Adrenal gland (tissue), 9 donors: ENCODE measurements at regions not wholly inside any gene's neighbourhood (a gene's known extent, or its start where the extent isn't known, plus 50 kb on each side); places are given as distances from the start of the nearest gene placed in this dataset.

ENCODE experiments used
- DNase-seq, 7 donors: peaks; one replicate each; pipeline ENCODE4 v3.0.0-alpha.2; 2019 to 2020
- H3K27ac ChIP-seq, 5 donors: fragments of 200-600 bp; sonication (generic) in 4 of 5; 1 replicate in 3 of 5; 2 replicates in 2 of 5; pipeline versions ENCODE4 v1.5.1 to v1.8.0; 2016 to 2020; ENCODE audit warnings: mild to moderate bottlenecking in 1 of 5
- H3K27me3 ChIP-seq: fragments of 200-600 bp; 2 replicates; pipeline ENCODE4 v1.8.0; 2021
- H3K36me3 ChIP-seq, 2 donors: fragments of 200-600 bp; replicated peaks in 1 of 2; 1 replicate in 1 of 2; 2 replicates in 1 of 2; pipeline versions ENCODE4 v1.5.1 to v1.8.0; 2018 to 2022
- H3K4me1 ChIP-seq, 2 donors: fragments of 200-600 bp; replicated peaks in 1 of 2; 1 replicate in 1 of 2; 2 replicates in 1 of 2; pipeline versions ENCODE4 v1.5.1 to v1.8.0; 2018 to 2021
- H3K4me3 ChIP-seq, 4 donors: fragments of 200-600 bp; sonication (generic) in 3 of 4; one replicate each; pipeline ENCODE4 v1.5.1; 2016 to 2018
- H3K9me3 ChIP-seq, 3 donors: fragments of 200-600 bp; sonication (generic) in 1 of 3; replicated peaks in 1 of 3; 1 replicate in 2 of 3; 2 replicates in 1 of 3; pipeline versions ENCODE4 v1.5.1 to v1.8.0; 2016 to 2021
- POLR2A ChIP-seq, 2 donors: fragments of 450-650 bp; IDR thresholded peaks; one replicate each; pipeline ENCODE4 v1.6.1; 2017; ENCODE audit warnings: antibody characterized with exemption in 2 of 2, mild to moderate bottlenecking in 2 of 2, moderate library complexity in 1 of 2
- WGBS, 4 donors: extraction: QIAGEN DNeasy Blood & Tissue Kit in 2 of 4; methylation state at CpG; one replicate each; pipeline versions ENCODE4 v1.1.5 to v1.1.7; 2013 to 2017; 5-methylcytosine and 5-hydroxymethylcytosine counted together
- intact Hi-C, 2 donors: fragments of 100-400 bp; cut with DNase I; formaldehyde crosslinking; loops; one replicate each; pipeline versions ENCODE4 v1.14.1 to v1.15.0; 2022 to 2023
- TF ChIP-seq, protein P1 (sequence below), 6 experiments: fragments of 450-650 bp in 4 of 6; fragments of 200-600 bp in 2 of 6; sonication (generic) in 1 of 6; IDR thresholded peaks; 1 replicate in 5 of 6; 2 replicates in 1 of 6; pipeline versions ENCODE4 v1.5.1 to v1.8.0; 2016 to 2021; ENCODE audit warnings: antibody characterized with exemption in 6 of 6, mild to moderate bottlenecking in 2 of 6, moderate library complexity in 1 of 6
- donor health status: healthy with polysubstance abuse.
- donor health status: Bipolar disorder and iron deficiency.
- donor health status: DM: yes; HTN: yes; CAD: no.
- donor health status: DM: no; HTN: no; CAD: no.
- donor health status: DM: no; HTN: no; CAD: no.

DNA sequence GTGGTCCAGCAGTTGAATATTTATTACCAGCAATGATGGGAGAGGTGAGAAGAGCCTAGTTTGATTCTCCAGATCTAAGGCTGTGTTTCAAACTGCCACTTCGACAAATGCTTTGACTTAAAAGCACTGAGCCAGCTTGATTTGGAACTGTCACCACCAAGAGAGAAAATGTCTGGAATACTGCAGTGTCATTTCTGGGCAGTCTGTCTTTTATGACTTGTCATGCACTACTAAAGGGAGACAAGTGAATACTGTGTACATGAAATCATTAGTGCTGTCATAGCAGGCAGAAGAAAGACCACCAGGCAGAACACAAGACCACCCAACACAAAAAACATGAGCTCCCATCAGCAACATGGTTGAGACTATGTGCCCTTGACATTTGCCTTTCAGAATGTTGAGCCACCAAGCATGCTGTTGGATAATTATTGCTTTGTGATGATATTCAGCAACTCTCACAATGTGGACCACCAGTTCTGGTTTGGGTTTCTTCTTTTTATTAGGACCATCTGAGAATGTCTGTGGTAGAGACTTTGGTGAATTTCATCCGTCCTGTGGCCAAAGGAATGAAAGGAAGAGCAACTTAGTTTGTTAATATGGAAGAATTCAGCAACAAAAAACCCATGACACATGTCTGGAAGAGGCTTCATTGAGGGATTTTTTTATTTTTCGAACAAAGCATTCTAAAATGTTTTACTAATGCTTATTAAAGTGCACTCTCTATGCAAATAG lies 125.8 kb downstream of the NTMT2 start:
- TF ChIP-seq, protein P1, sequence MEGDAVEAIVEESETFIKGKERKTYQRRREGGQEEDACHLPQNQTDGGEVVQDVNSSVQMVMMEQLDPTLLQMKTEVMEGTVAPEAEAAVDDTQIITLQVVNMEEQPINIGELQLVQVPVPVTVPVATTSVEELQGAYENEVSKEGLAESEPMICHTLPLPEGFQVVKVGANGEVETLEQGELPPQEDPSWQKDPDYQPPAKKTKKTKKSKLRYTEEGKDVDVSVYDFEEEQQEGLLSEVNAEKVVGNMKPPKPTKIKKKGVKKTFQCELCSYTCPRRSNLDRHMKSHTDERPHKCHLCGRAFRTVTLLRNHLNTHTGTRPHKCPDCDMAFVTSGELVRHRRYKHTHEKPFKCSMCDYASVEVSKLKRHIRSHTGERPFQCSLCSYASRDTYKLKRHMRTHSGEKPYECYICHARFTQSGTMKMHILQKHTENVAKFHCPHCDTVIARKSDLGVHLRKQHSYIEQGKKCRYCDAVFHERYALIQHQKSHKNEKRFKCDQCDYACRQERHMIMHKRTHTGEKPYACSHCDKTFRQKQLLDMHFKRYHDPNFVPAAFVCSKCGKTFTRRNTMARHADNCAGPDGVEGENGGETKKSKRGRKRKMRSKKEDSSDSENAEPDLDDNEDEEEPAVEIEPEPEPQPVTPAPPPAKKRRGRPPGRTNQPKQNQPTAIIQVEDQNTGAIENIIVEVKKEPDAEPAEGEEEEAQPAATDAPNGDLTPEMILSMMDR (IDR thresholded peaks at IDR 0.05) = no peak
- TF ChIP-seq POLR2A (IDR thresholded peaks at IDR 0.05) = no peak
- no peaks in the 10 kb centered on the region for H3K4me1 ChIP-seq
- no peak overlapping the region for H3K27ac ChIP-seq
- H3K36me3 ChIP-seq = no peaks in the 10 kb centered on the region
- 57 to 77% (median 73%) methylated on average over 3 of the region's 3 CpGs for WGBS, 4 donors
- no peaks in the 10 kb centered on the region for H3K27me3 ChIP-seq
- no peak overlapping the region for H3K4me3 ChIP-seq
- intact Hi-C loops = no loop called here
- H3K9me3 ChIP-seq = no peaks in the 10 kb centered on the region
- no peak for DNase-seq

DNA sequence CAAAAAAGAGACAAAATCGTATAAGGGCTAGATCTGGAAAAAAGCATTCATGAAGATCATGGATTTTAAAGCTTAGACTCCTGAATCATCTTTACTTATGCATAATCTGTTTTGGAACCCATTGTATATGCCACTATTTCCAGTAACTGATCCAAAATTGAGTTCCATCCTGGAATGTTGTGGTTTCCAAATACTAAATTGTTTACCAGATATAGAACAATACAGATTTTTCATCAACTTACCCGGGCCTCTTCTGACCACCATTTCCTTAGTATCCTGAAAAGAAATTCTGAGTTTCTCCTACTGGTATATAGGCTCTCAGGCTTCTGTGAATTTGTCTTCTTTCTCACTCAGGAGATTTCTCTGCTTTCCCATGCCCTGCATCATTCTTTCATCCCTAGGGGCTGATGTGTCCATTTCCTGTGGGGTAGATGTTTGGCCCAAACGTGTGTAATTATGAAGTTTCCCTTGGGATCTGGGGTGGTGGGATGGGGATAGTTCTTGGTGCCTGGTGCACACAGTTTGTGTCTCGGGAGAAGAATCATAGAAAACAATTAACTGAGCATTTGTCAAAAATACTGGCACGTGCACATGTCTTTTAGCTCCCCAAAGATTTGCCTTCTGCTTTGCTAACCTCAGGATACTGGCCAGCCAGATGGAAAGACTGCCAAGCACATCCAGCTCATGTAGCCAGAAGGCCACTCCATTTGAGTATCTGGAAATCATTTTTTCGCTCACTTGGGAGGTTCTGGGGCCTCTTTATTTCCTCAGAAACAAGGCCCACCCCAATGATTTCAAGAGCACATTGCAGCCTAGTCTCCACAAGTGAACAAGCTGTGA lies 127.8 kb downstream of the NTMT2 start:
- intact Hi-C loops = no loop called here
- no peak overlapping the region for H3K4me3 ChIP-seq
- WGBS, 4 donors = 57 to 68% (median 66%) methylated on average over 6 of the region's 6 CpGs
- H3K27ac ChIP-seq = no peak overlapping the region
- H3K9me3 ChIP-seq = no peaks in the 10 kb centered on the region
- H3K27me3 ChIP-seq = no peaks in the 10 kb centered on the region
- TF ChIP-seq, protein P1 (IDR thresholded peaks at IDR 0.05) = no peak
- no peak for TF ChIP-seq POLR2A (IDR thresholded peaks at IDR 0.05)
- no peak for DNase-seq
- H3K4me1 ChIP-seq = no peaks in the 10 kb centered on the region
- H3K36me3 ChIP-seq = no peaks in the 10 kb centered on the region

DNA sequence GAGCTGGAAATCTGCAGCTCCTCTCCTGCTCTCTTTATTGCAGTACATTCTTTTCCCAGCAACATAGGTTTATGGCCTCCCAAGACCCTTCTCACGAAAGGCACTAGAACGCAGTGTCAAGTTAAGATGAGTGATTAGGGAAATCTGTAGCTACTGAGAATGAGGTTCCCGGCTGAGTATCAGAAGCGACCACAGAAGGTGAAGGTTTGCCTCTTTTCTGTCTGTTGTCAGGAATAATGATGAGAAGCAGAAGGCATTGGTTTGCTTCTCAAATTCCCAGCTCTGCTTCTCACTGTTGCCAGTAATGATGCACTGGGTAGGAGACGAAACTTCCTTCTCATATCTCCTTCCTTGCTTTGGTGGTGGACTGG lies 128.4 kb downstream of the NTMT2 start:
- no peak for DNase-seq
- intact Hi-C loops = no loop called here
- H3K4me1 ChIP-seq = no peaks in the 10 kb centered on the region
- H3K9me3 ChIP-seq = no peaks in the 10 kb centered on the region
- no peaks in the 10 kb centered on the region for H3K27me3 ChIP-seq
- no peak overlapping the region for H3K4me3 ChIP-seq
- 70 to 80% (median 73%) methylated on average over 5 of the region's 5 CpGs for WGBS, 4 donors
- no peaks in the 10 kb centered on the region for H3K36me3 ChIP-seq
- TF ChIP-seq, protein P1 (IDR thresholded peaks at IDR 0.05) = no peak
- no peak for TF ChIP-seq POLR2A (IDR thresholded peaks at IDR 0.05)
- H3K27ac ChIP-seq = no peak overlapping the region

DNA sequence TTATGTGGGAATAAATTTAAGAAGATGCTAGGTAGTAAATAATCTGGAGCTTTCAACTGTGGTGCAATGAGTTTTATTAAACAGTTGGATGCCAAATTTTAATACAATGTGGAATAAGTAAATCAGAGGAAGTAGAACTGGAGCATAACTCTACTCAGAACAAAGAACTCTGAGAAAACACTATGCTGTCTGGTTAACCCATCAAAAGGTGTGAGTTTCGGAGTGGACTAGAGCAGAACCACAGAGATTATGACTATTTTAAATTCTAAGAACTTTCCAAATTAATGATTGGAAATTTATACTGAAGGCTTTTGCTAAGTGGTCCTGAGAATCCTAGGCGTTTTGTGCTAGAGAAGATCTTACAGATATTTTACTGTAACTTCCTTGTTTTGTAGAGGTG lies 132.2 kb downstream of the NTMT2 start:
- TF ChIP-seq, protein P1 (IDR thresholded peaks at IDR 0.05) = no peak
- no peak for TF ChIP-seq POLR2A (IDR thresholded peaks at IDR 0.05)
- Histone ChIP-seq H3K4me1 (no peaks in the 10 kb centered on the region), H3K4me3 (no peak overlapping the region), H3K9me3 (no peaks in the 10 kb centered on the region), H3K27ac (no peak overlapping the region), H3K27me3 (no peaks in the 10 kb centered on the region), H3K36me3 (no peaks in the 10 kb centered on the region)
- no peak for DNase-seq
- WGBS, 4 donors = 62 to 85% (median 68%) methylated on average over 2 of the region's 2 CpGs
- intact Hi-C loops = no loop called here
